CD4-positive, CD25-positive, alpha-beta regulatory T cell (primary cell): ENCODE measurements at regions not wholly inside any gene's neighbourhood (a gene's known extent, or its start where the extent isn't known, plus 50 kb on each side); places are given as distances from the start of the nearest gene placed in this dataset.

Experiments
- ATAC-seq, 2 donors: fragments of 150-1000 bp; cut with Tn5 transposase; one replicate each; pipeline ENCODE4 v1.10.0; 2021; ENCODE audit warnings: low read depth in 2 of 2, moderate number of reproducible peaks in 2 of 2, moderate library complexity in 1 of 2
- DNase-seq, 3 donors: peaks; one replicate each; pipeline versions ENCODE4 v3.0.0 to v3.0.0-alpha.2; 2012 to 2022; ENCODE audit warnings: mixed read lengths in 1 of 3
- H3K27ac ChIP-seq: one replicate; pipeline ENCODE4 v1.7.0; 2013; ENCODE audit warnings: mild to moderate bottlenecking, low read length; ENCODE audit not compliant: insufficient read depth, poor library complexity, severe bottlenecking
- H3K27me3 ChIP-seq: one replicate; pipeline ENCODE4 v1.7.0; 2013; ENCODE audit warnings: low read length; ENCODE audit not compliant: control insufficient read depth, insufficient read depth
- H3K36me3 ChIP-seq: one replicate; pipeline ENCODE4 v1.7.0; 2013; ENCODE audit warnings: mild to moderate bottlenecking, low read length, moderate library complexity; ENCODE audit not compliant: control insufficient read depth, insufficient read depth
- H3K4me1 ChIP-seq: 2 replicates; pipeline ENCODE4 v1.7.0; 2013; ENCODE audit warnings: mild to moderate bottlenecking, low read length; ENCODE audit not compliant: insufficient read depth, control insufficient read depth, poor library complexity, severe bottlenecking
- H3K4me3 ChIP-seq: one replicate; pipeline ENCODE4 v1.7.0; 2013; ENCODE audit warnings: low read depth, mild to moderate bottlenecking, low read length, moderate library complexity
- H3K9me3 ChIP-seq, 2 experiments: 1 replicate in 1 of 2; 2 replicates in 1 of 2; pipeline ENCODE4 v1.7.0; 2013; ENCODE audit warnings: low read length in 2 of 2, mild to moderate bottlenecking in 1 of 2, moderate library complexity in 1 of 2; ENCODE audit not compliant: control insufficient read depth in 2 of 2
- H3K27ac Mint-ChIP-seq, 3 donors: one replicate each; pipeline ENCODE4 v1.8.0; 2020 to 2022; ENCODE audit warnings: mild to moderate bottlenecking in 3 of 3, mixed read lengths in 3 of 3, moderate library complexity in 2 of 3
- H3K27me3 Mint-ChIP-seq: one replicate; pipeline ENCODE4 v1.8.0; 2022; ENCODE audit warnings: mild to moderate bottlenecking, mixed read lengths
- H3K36me3 Mint-ChIP-seq: one replicate; pipeline ENCODE4 v1.8.0; 2020; ENCODE audit warnings: mixed read lengths
- H3K4me1 Mint-ChIP-seq, 4 donors: one replicate each; pipeline ENCODE4 v1.8.0; 2020 to 2022; ENCODE audit warnings: mixed read lengths in 4 of 4, mild to moderate bottlenecking in 1 of 4
- H3K4me3 Mint-ChIP-seq, 4 donors: one replicate each; pipeline ENCODE4 v1.8.0; 2020 to 2022; ENCODE audit warnings: mild to moderate bottlenecking in 4 of 4, mixed read lengths in 4 of 4, moderate library complexity in 3 of 4
- H3K9me3 Mint-ChIP-seq, 7 donors: one replicate each; pipeline ENCODE4 v1.8.0; 2020 to 2022; ENCODE audit warnings: mixed read lengths in 7 of 7, mild to moderate bottlenecking in 3 of 7, moderate library complexity in 2 of 7

DNA sequence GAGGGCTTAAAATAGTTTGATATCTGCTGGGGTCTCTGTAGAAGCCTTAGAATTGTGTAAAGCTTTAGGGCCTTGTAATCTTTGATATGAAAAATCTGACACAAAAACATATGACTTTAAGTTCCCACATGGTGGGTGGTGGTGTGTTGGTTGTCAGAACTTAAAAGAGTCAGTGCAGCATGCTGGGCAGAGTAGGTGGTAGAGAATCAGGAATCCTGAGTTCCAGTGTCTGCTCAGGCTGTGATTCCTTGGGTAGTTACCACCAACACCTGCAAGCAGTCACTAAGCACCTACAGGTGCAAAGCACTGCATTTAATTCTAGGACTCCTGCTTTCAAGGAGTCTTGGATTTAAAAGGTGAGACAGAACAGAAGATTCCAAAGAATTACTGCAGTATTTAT, 144.6 kb downstream of the ACER2 start:
- no peak overlapping the region for H3K4me3 ChIP-seq
- H3K27ac Mint-ChIP-seq, result no peak overlapping the region
- H3K36me3 ChIP-seq, result no peaks in the 10 kb centered on the region
- H3K27ac ChIP-seq, result no peak overlapping the region
- H3K27me3 Mint-ChIP-seq, result peaks cover 5% of the 10 kb centered on the region
- H3K9me3 Mint-ChIP-seq, result peaks cover 0 to 4% (median 0%) of the 10 kb centered on the region in 7 donors
- peaks cover 0 to 13% of the 10 kb centered on the region in 2 experiments for H3K9me3 ChIP-seq
- no peaks in the 10 kb centered on the region for H3K4me1 ChIP-seq
- ATAC-seq (no peak), DNase-seq (no peak)
- no peak overlapping the region for H3K4me3 Mint-ChIP-seq
- H3K4me1 Mint-ChIP-seq, result peaks cover 0 to 7% (median 0%) of the 10 kb centered on the region in 4 donors
- H3K27me3 ChIP-seq, result no peaks in the 10 kb centered on the region
- H3K36me3 Mint-ChIP-seq, result no peaks in the 10 kb centered on the region

DNA sequence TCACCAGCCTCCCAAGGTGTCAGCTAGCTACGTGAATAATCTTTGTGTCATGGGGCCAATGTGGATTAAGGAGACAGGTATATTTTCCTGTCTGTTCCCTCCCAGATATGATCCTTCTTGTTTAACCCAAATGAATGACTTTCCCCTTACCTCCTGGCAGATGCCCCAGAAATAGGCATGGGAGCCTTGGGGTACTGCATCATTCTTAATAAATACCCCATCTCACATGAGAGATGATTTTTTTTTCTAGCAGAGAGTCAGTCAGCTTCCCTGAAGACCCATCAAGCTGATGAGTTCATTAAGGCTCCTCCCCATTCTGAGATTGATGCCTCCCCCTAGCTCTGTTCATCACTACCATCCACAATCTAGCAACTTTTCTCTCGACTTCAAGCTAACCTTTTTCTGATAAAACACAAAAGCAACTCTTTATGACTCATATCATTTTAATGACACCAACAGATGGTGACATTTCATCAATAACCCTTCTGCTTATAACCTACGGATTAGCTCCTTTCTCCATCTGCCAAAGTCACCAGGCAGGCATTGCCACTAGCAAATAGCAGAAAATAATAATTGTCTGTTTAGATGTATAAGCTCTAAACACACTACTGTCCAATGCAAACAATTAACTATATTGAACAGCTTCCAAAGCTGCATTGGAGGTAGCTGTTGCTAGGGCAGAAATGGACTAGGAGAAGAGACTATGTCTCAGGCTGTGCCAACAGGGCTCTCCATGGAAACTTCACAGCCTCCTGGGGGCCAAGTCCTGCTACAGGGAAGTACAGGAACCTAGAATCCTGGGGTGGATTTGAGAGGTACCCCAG, 143.7 kb downstream of the ACER2 start:
- peaks cover 0 to 8% of the 10 kb centered on the region in 2 experiments for H3K9me3 ChIP-seq
- H3K27me3 ChIP-seq, result no peaks in the 10 kb centered on the region
- Mint-ChIP-seq H3K4me3 (no peak overlapping the region), H3K27ac (no peak overlapping the region), H3K9me3 (peaks cover 0 to 4% (median 0%) of the 10 kb centered on the region in 7 donors), H3K4me1 (peaks cover 0 to 7% (median 0%) of the 10 kb centered on the region in 4 donors), H3K27me3 (peaks cover 5% of the 10 kb centered on the region), H3K36me3 (no peaks in the 10 kb centered on the region)
- H3K4me1 ChIP-seq, result no peaks in the 10 kb centered on the region
- H3K36me3 ChIP-seq, result no peaks in the 10 kb centered on the region
- DNase-seq, result no peak
- H3K27ac ChIP-seq, result no peak overlapping the region
- ATAC-seq, result no peak
- no peak overlapping the region for H3K4me3 ChIP-seq

DNA sequence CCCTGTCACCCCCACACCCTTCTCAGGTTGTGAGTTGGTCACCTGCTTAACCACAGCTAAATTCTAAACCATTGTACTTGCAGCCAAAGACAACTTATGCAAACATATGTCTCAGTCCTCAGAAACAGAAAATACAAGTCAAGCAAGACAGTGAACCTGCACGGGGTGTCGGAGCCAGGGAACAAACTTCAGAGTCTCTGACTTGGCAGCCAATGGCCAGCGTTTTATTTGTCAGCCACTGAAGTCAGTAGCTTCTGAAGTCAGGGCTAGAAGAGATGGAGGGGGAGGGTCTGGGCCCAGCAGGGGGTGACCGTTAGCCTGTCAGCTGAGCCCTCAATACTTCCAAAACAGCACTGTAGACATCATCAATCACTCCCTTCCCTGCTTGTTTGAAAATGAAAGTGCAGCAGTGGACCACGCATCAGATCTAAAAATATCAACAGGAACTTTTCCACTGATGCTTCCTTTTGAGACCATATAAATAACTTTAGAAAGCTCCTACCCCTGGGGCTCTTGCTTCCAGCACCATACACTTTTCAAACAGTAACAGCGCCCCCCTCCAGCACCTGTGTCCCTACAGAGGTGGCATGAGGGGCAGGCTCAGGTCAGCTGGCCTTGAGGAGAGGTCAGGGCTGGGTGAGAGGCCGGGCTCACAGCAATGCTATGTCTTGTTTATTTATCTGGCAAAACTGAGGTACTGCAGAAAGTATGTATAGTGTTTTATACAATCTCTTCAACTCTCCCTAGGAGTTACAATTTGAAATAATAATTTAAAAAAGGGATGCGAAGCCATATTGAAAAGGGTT, 142.5 kb downstream of the ACER2 start:
- H3K4me3 Mint-ChIP-seq, result no peak overlapping the region
- H3K4me1 Mint-ChIP-seq, result peaks cover 0 to 7% (median 0%) of the 10 kb centered on the region in 4 donors
- H3K36me3 Mint-ChIP-seq, result no peaks in the 10 kb centered on the region
- DNase-seq, result no peak
- peaks cover 0 to 4% of the 10 kb centered on the region in 2 experiments for H3K9me3 ChIP-seq
- ATAC-seq, result no peak
- H3K27ac ChIP-seq, result no peak overlapping the region
- no peaks in the 10 kb centered on the region for H3K36me3 ChIP-seq
- peaks cover 0 to 2% (median 0%) of the 10 kb centered on the region in 7 donors for H3K9me3 Mint-ChIP-seq
- no peaks in the 10 kb centered on the region for H3K4me1 ChIP-seq
- H3K4me3 ChIP-seq, result no peak overlapping the region
- H3K27ac Mint-ChIP-seq, result no peak overlapping the region
- peaks cover 5% of the 10 kb centered on the region for H3K27me3 Mint-ChIP-seq
- no peaks in the 10 kb centered on the region for H3K27me3 ChIP-seq

DNA sequence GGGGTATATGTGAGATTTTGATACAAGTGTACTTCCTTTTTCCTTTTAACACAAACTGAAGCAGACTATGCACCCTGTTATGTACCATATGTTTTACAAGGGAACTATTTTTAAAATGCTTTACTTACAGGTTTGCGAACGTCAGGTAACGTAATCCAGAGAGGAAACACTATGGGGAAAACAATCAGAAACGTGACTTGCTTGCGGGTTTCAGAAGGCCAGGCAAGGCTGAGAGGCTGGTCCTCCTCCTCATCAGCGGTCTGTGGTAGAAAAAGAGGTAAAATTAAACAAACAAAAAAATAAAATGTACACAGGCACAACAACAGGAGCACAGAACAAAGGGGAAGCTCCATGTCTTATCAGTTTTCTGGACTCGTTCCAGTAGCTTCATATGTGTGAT, 141.2 kb downstream of the ACER2 start:
- Histone ChIP-seq H3K36me3 (no peaks in the 10 kb centered on the region), H3K27ac (no peak overlapping the region)
- H3K4me1 Mint-ChIP-seq, result peaks cover 0 to 7% (median 0%) of the 10 kb centered on the region in 4 donors

DNA sequence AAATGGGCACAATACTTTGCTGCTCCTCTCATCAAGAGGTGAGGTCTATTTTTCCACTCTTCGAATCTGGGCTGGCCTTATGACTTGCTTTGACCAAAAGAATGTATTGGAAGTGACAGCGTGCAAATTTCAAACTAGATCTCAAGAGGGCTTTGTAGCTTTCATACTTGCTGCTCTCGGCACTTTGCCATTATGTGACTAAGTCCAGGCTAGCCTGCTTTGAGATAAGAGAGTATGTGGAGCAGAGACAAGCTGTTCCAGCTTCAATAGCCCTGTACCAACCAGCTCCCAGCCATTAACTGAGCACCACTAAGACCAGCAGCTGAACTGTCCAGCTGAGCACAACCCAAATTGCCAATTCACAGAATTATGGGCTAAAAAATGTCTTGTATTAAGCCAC, 124.6 kb downstream of the ACER2 start:
- no peaks in the 10 kb centered on the region for H3K36me3 ChIP-seq

More for the DNA sequence above, 141.2 kb downstream of the ACER2 start:
- peaks cover 5% of the 10 kb centered on the region for H3K27me3 Mint-ChIP-seq
- peaks cover 0 to 2% (median 0%) of the 10 kb centered on the region in 7 donors for H3K9me3 Mint-ChIP-seq
- no peak overlapping the region for H3K27ac Mint-ChIP-seq
- ATAC-seq (no peak), DNase-seq (no peak)
- H3K4me3 Mint-ChIP-seq, result no peak overlapping the region
- H3K36me3 Mint-ChIP-seq, result no peaks in the 10 kb centered on the region
- no peaks in the 10 kb centered on the region for H3K27me3 ChIP-seq
- H3K4me3 ChIP-seq, result no peak overlapping the region
- no peaks in the 10 kb centered on the region for H3K9me3 ChIP-seq
- no peaks in the 10 kb centered on the region for H3K4me1 ChIP-seq

DNA sequence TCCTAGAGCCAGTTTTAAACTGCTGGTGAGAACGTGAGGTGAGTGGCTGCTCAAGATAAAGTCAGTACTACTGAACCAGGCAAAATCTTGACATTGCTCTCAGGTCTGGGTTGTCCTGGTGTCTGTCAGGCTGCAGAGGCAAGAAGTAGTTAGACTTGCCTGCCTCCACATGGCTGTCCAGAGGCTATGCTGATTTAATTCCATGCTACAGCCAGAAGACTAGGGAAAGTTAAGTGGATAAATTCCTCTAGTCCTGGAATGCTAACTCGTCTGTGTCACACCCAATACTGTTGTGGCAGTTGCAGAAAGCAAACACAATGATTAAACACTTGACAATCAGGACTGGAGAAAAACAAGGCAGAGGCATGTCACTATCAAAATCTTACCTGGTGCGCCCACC, 118.9 kb downstream of the ACER2 start:
- H3K27ac Mint-ChIP-seq, result no peak overlapping the region
- H3K36me3 ChIP-seq, result no peaks in the 10 kb centered on the region

More for the DNA sequence above, 124.6 kb downstream of the ACER2 start:
- Histone ChIP-seq H3K27me3 (no peaks in the 10 kb centered on the region), H3K4me3 (no peak overlapping the region), H3K4me1 (no peaks in the 10 kb centered on the region), H3K9me3 (no peaks in the 10 kb centered on the region), H3K27ac (no peak overlapping the region)
- H3K9me3 Mint-ChIP-seq, result peaks cover 0 to 6% (median 0%) of the 10 kb centered on the region in 7 donors
- H3K4me3 Mint-ChIP-seq, result no peak overlapping the region
- no peaks in the 10 kb centered on the region for H3K36me3 Mint-ChIP-seq
- DNase-seq (no peak), ATAC-seq (no peak)
- no peak overlapping the region for H3K27ac Mint-ChIP-seq
- no peaks in the 10 kb centered on the region for H3K4me1 Mint-ChIP-seq
- H3K27me3 Mint-ChIP-seq, result peaks cover 11% of the 10 kb centered on the region

DNA sequence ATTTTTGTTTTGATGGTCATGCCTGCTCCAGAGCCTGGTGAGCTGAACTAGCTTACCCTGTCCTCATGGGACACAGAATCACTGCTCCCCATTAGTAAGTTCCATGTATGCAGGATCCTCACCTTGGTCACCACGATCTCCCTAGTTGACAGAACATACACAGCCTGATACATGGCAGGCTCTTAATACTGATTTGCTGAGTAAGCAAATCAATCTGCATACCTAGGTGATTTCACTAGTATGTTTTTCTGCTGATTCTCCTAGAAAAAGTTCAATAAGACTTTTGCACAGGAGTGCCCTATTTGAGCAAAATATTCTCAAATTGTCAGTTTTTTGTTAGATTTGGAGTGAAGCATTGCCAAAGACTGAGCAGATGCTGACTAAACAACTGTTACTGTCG, 113.7 kb downstream of the ACER2 start:
- no peak for ATAC-seq
- Histone ChIP-seq H3K9me3 (no peaks in the 10 kb centered on the region), H3K27me3 (peaks cover 4% of the 10 kb centered on the region), H3K36me3 (no peaks in the 10 kb centered on the region), H3K4me1 (no peaks in the 10 kb centered on the region), H3K4me3 (no peak overlapping the region), H3K27ac (no peak overlapping the region)
- no peaks in the 10 kb centered on the region for H3K36me3 Mint-ChIP-seq
- DNase-seq, result no peak
- H3K4me1 Mint-ChIP-seq, result no peaks in the 10 kb centered on the region
- H3K9me3 Mint-ChIP-seq, result no peaks in the 10 kb centered on the region
- no peak overlapping the region for H3K27ac Mint-ChIP-seq
- H3K27me3 Mint-ChIP-seq, result peaks cover 12% of the 10 kb centered on the region
- no peak overlapping the region for H3K4me3 Mint-ChIP-seq

More for the DNA sequence above, 118.9 kb downstream of the ACER2 start:
- Histone ChIP-seq H3K27me3 (peaks cover 4% of the 10 kb centered on the region), H3K27ac (no peak overlapping the region), H3K9me3 (no peaks in the 10 kb centered on the region), H3K4me3 (no peak overlapping the region), H3K4me1 (no peaks in the 10 kb centered on the region)
- peaks cover 0 to 1% (median 0%) of the 10 kb centered on the region in 7 donors for H3K9me3 Mint-ChIP-seq
- no peaks in the 10 kb centered on the region for H3K4me1 Mint-ChIP-seq
- ATAC-seq, result no peak
- no peak overlapping the region for H3K4me3 Mint-ChIP-seq
- DNase-seq, result no peak
- H3K36me3 Mint-ChIP-seq, result no peaks in the 10 kb centered on the region
- H3K27me3 Mint-ChIP-seq, result peaks cover 16% of the 10 kb centered on the region
